Hepatocyte (in vitro differentiated cells): ENCODE measurements at regions not wholly inside any gene's neighbourhood (a gene's known extent, or its start where the extent isn't known, plus 50 kb on each side); places are given as distances from the start of the nearest gene placed in this dataset.

Experiments used
- DNase-seq: peaks from one replicate; pipeline ENCODE4 v3.0.0-alpha.2; 2016; ENCODE audit warnings: low spot score
- H2AFZ ChIP-seq: fragments of 200-600 bp; sonication (generic); 2 replicates; pipeline ENCODE4 v1.6.0; 2016; ENCODE audit warnings: antibody characterized with exemption, mild to moderate bottlenecking
- H3K27ac ChIP-seq: fragments of 200-600 bp; sonication (generic); 2 replicates; pipeline ENCODE4 v1.5.1; 2016; ENCODE audit warnings: mild to moderate bottlenecking
- H3K27me3 ChIP-seq: fragments of 200-600 bp; sonication (generic); 2 replicates; pipeline ENCODE4 v1.6.1; 2016
- H3K36me3 ChIP-seq: fragments of 200-600 bp; sonication (generic); replicated peaks from 2 replicates; pipeline ENCODE4 v1.5.1; 2016; ENCODE audit warnings: low read depth; ENCODE audit not compliant: insufficient read depth
- H3K4me1 ChIP-seq: fragments of 200-600 bp; sonication (generic); 2 replicates; pipeline ENCODE4 v1.5.1; 2016; ENCODE audit warnings: mild to moderate bottlenecking, moderate library complexity; ENCODE audit not compliant: insufficient read depth
- H3K4me2 ChIP-seq: fragments of 200-600 bp; sonication (generic); 2 replicates; pipeline ENCODE4 v1.6.0; 2016
- H3K4me3 ChIP-seq: fragments of 200-600 bp; sonication (generic); 2 replicates; pipeline ENCODE4 v1.5.1; 2016; ENCODE audit warnings: mild to moderate bottlenecking
- H3K79me2 ChIP-seq: fragments of 200-600 bp; sonication (generic); 2 replicates; pipeline ENCODE4 v1.6.0; 2017; ENCODE audit warnings: mild to moderate bottlenecking
- H3K9me2 ChIP-seq: fragments of 200-600 bp; sonication (generic); replicated peaks from 2 replicates; pipeline ENCODE4 v1.6.0; 2017; ENCODE audit warnings: mild to moderate bottlenecking; ENCODE audit not compliant: insufficient read depth
- H3K9me3 ChIP-seq: fragments of 200-600 bp; sonication (generic); 2 replicates; pipeline ENCODE4 v1.5.1; 2016; ENCODE audit warnings: low read depth, mild to moderate bottlenecking
- H4K20me1 ChIP-seq: fragments of 200-600 bp; sonication (generic); 2 replicates; pipeline ENCODE4 v1.6.0; 2016; ENCODE audit warnings: mild to moderate bottlenecking; ENCODE audit not compliant: insufficient read depth, poor library complexity, severe bottlenecking
- EZH2 ChIP-seq: fragments of 200-600 bp; sonication (generic); IDR thresholded peaks from 2 replicates; pipeline ENCODE4 v1.6.1; 2016; ENCODE audit warnings: antibody characterized with exemption, mild to moderate bottlenecking, borderline replicate concordance
- EZH2phosphoT487 ChIP-seq: fragments of 200-600 bp; sonication (generic); IDR thresholded peaks from one replicate; pipeline ENCODE4 v1.6.1; 2018; ENCODE audit warnings: antibody characterized with exemption, mild to moderate bottlenecking, low read depth, moderate library complexity; ENCODE audit not compliant: unreplicated experiment, severe bottlenecking
- WGBS: methylation state at CpG from one replicate; pipeline ENCODE4 v1.1.6; 2016; ENCODE audit warnings: low lambda C conversion rate; ENCODE audit errors: missing lambda C conversion rate; 5-methylcytosine and 5-hydroxymethylcytosine counted together
- TF ChIP-seq, protein P1 (sequence below): fragments of 200-600 bp; sonication (generic); IDR thresholded peaks from 2 replicates; pipeline ENCODE4 v1.5.1; 2016; ENCODE audit warnings: antibody characterized with exemption, mild to moderate bottlenecking; ENCODE audit not compliant: poor library complexity

DNA sequence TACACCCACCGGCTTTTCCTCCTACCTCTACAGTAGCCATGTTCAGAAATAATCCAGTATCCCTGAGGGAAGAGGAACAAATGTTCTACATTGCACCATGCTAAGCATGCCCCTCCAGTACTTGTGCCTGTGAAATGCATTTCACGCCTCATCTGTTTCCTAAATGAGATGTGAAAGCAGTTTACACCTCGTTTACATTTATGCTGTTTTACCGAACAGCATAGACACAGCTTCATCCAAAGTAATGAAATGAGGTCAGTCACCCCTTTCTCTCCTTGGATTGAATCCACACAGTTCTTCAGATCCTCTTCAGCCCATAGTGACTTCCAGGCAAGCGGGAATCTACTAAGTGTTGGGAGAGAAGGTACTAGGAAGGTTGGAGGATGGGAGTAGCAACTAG, 514.3 kb downstream of the PDCD6IP start:
- Histone ChIP-seq H3K4me3 (no peak overlapping the region), H3K27ac (no peak overlapping the region), H3K9me3 (no peaks in the 10 kb centered on the region), H4K20me1 (no peaks in the 10 kb centered on the region), H3K36me3 (no peaks in the 10 kb centered on the region), H3K4me1 (no peaks in the 10 kb centered on the region), H3K27me3 (no peaks in the 10 kb centered on the region), H3K9me2 (no peaks in the 10 kb centered on the region), H3K79me2 (no peaks in the 10 kb centered on the region), H3K4me2 (no peak overlapping the region), H2AFZ (no peak overlapping the region)
- no peak for DNase-seq
- TF ChIP-seq EZH2phosphoT487 (no peak), EZH2 (no peak)
- TF ChIP-seq, protein P1, sequence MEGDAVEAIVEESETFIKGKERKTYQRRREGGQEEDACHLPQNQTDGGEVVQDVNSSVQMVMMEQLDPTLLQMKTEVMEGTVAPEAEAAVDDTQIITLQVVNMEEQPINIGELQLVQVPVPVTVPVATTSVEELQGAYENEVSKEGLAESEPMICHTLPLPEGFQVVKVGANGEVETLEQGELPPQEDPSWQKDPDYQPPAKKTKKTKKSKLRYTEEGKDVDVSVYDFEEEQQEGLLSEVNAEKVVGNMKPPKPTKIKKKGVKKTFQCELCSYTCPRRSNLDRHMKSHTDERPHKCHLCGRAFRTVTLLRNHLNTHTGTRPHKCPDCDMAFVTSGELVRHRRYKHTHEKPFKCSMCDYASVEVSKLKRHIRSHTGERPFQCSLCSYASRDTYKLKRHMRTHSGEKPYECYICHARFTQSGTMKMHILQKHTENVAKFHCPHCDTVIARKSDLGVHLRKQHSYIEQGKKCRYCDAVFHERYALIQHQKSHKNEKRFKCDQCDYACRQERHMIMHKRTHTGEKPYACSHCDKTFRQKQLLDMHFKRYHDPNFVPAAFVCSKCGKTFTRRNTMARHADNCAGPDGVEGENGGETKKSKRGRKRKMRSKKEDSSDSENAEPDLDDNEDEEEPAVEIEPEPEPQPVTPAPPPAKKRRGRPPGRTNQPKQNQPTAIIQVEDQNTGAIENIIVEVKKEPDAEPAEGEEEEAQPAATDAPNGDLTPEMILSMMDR = no peak
- WGBS = 75% methylated on average over 5 of the region's 5 CpGs

- DNase-seq = no peak
- no peaks in the 10 kb centered on the region for H3K9me2 ChIP-seq
- no peaks in the 10 kb centered on the region for H3K36me3 ChIP-seq
- no peaks in the 10 kb centered on the region for H4K20me1 ChIP-seq
- H3K79me2 ChIP-seq = no peaks in the 10 kb centered on the region
- H3K27ac ChIP-seq = no peak overlapping the region
- H3K4me3 ChIP-seq = no peak overlapping the region
- H3K4me2 ChIP-seq = no peak overlapping the region
- WGBS = 77% methylated on average over 4 of the region's 4 CpGs
- H2AFZ ChIP-seq = no peak overlapping the region
- no peak for TF ChIP-seq EZH2phosphoT487
- TF ChIP-seq, protein P1 = no peak
- no peak for TF ChIP-seq EZH2
- H3K9me3 ChIP-seq = no peaks in the 10 kb centered on the region
- H3K4me1 ChIP-seq = no peaks in the 10 kb centered on the region
- H3K27me3 ChIP-seq = no peaks in the 10 kb centered on the region
Measured at GRCh38 chr3:34319881-34320280, 521.5 kb downstream of the PDCD6IP start.

DNA sequence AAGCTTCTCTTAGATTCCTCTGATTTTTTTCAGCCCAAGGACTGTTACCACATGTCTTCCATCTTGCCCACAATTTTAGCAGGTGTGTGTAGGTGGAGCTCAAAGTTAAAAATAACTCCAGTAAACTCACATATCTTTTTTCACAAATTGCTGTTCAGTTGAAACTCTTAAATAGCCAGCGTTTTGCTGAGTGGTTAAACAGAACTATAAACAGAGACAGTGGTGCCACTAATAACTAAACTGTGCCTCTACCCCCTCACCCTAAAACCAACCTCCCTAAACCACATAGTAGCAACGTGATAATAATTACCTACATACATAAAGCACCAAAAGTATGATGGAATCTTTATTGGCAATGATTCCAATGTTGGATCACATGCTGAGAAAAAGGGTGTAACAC, 525.1 kb downstream of the PDCD6IP start:
- no peak for DNase-seq

More for the DNA sequence above, 525.1 kb downstream of the PDCD6IP start:
- no peak overlapping the region for H3K27ac ChIP-seq
- 69% methylated on average over 2 of the region's 2 CpGs for WGBS
- no peak overlapping the region for H3K4me2 ChIP-seq
- no peak overlapping the region for H3K4me3 ChIP-seq
- TF ChIP-seq EZH2phosphoT487 (no peak), EZH2 (no peak)
- TF ChIP-seq, protein P1 = no peak
- no peaks in the 10 kb centered on the region for H4K20me1 ChIP-seq
- H3K27me3 ChIP-seq = no peaks in the 10 kb centered on the region
- no peak overlapping the region for H2AFZ ChIP-seq
- H3K36me3 ChIP-seq = no peaks in the 10 kb centered on the region
- no peaks in the 10 kb centered on the region for H3K9me3 ChIP-seq
- H3K9me2 ChIP-seq = no peaks in the 10 kb centered on the region
- H3K4me1 ChIP-seq = no peaks in the 10 kb centered on the region
- H3K79me2 ChIP-seq = no peaks in the 10 kb centered on the region
